H1 (cell line): ENCODE measurements at regions not wholly inside any gene's neighbourhood (a gene's known extent, or its start where the extent isn't known, plus 50 kb on each side); places are given as distances from the start of the nearest gene placed in this dataset.

ENCODE experiments used
- CTCF ChIA-PET: fragments of 300-600 bp; sonication (Branson Sonifier 250); formaldehyde crosslinking; loops from one replicate; lab custom pipeline; 2021; ENCODE audit not compliant: partially characterized antibody; lab: Charles Lee
- POLR2A ChIA-PET: fragments of 300-600 bp; sonication (Branson Sonifier 250); formaldehyde crosslinking; loops from one replicate; lab custom pipeline; 2021; ENCODE audit warnings: inconsistent platforms; ENCODE audit not compliant: partially characterized antibody; lab: Charles Lee
- DNase-seq, 2 experiments: peaks; one replicate each; pipeline versions ENCODE4 v3.0.0 to v3.0.0-alpha.2; 2010 to 2022; ENCODE audit warnings: low spot score in 2 of 2, low read depth in 1 of 2, mixed read lengths in 1 of 2
- FAIRE-seq: peaks from 2 replicates; lab custom pipeline; 2011; peaks lifted over from hg19 to GRCh38; lab: Jason Lieb, UNC
- H2AFZ ChIP-seq: 2 replicates; pipeline ENCODE4 v1.8.1; 2012; ENCODE audit warnings: low read length, inconsistent platforms
- H2AK5ac ChIP-seq: 2 replicates; pipeline ENCODE4 v1.6.1; 2013; ENCODE audit warnings: low read depth, low read length
- H2BK120ac ChIP-seq: replicated peaks from 2 replicates; pipeline ENCODE3; 2013; ENCODE audit warnings: low read depth, low read length, inconsistent platforms
- H2BK12ac ChIP-seq: 2 replicates; pipeline ENCODE4 v1.6.1; 2013; ENCODE audit warnings: low read depth, low read length
- H2BK15ac ChIP-seq: 2 replicates; pipeline ENCODE4 v1.6.1; 2013; ENCODE audit warnings: low read length
- H2BK20ac ChIP-seq: 2 replicates; pipeline ENCODE4 v1.6.1; 2013; ENCODE audit warnings: low read length
- H2BK5ac ChIP-seq: 2 replicates; pipeline ENCODE4 v1.6.1; 2013; ENCODE audit warnings: low read depth, low read length
- H3K14ac ChIP-seq: 2 replicates; pipeline ENCODE4 v1.6.1; 2013; ENCODE audit warnings: inconsistent platforms; ENCODE audit not compliant: insufficient read length
- H3K18ac ChIP-seq: 2 replicates; pipeline ENCODE4 v1.6.1; 2013; ENCODE audit warnings: low read length; ENCODE audit errors: extremely low read depth
- H3K23ac ChIP-seq: 2 replicates; pipeline ENCODE4 v1.6.1; 2013; ENCODE audit warnings: inconsistent platforms; ENCODE audit not compliant: insufficient read length
- H3K23me2 ChIP-seq: 2 replicates; pipeline ENCODE4 v1.6.1; 2013; ENCODE audit warnings: low read depth, low read length
- H3K27ac ChIP-seq: 2 replicates; pipeline ENCODE4 v1.6.1; 2011; ENCODE audit warnings: low read depth, low read length, inconsistent platforms
- H3K27me3 ChIP-seq, 4 experiments: replicated peaks in 1 of 4; 1 replicate in 1 of 4; 2 replicates in 3 of 4; pipeline versions ENCODE4 v1.6.1 to v1.8.1; 2011 to 2013; ENCODE audit warnings: low read length in 3 of 4, mild to moderate bottlenecking in 3 of 4, inconsistent platforms in 2 of 4, mixed read lengths in 2 of 4, moderate library complexity in 1 of 4; ENCODE audit not compliant: control insufficient read depth in 3 of 4, insufficient read depth in 3 of 4; ENCODE audit errors: extremely low read depth in 1 of 4
- H3K36me3 ChIP-seq, 4 experiments: 2 replicates each; pipeline versions ENCODE4 v1.6.1 to v1.8.1; 2011 to 2013; ENCODE audit warnings: mild to moderate bottlenecking in 4 of 4, low read length in 3 of 4, moderate library complexity in 2 of 4, control low read depth in 1 of 4, inconsistent platforms in 1 of 4; ENCODE audit not compliant: insufficient read depth in 4 of 4, control insufficient read depth in 2 of 4
- H3K4ac ChIP-seq: replicated peaks from 2 replicates; pipeline ENCODE3; 2013; ENCODE audit warnings: low read length, low read depth, mixed read lengths, inconsistent platforms; ENCODE audit not compliant: insufficient read length
- H3K4me1 ChIP-seq, 4 experiments: replicated peaks in 1 of 4; 1 replicate in 1 of 4; 2 replicates in 3 of 4; pipeline versions ENCODE4 v1.6.1 to v1.8.1; 2011 to 2013; ENCODE audit warnings: low read length in 3 of 4, inconsistent platforms in 2 of 4, mixed read lengths in 1 of 4; ENCODE audit not compliant: insufficient read depth in 4 of 4, control insufficient read depth in 3 of 4
- H3K4me2 ChIP-seq, 2 experiments: 2 replicates each; pipeline versions ENCODE4 v1.6.1 to v1.8.1; 2011 to 2013; ENCODE audit warnings: low read depth in 2 of 2, low read length in 2 of 2, control low read depth in 1 of 2, inconsistent platforms in 1 of 2, mild to moderate bottlenecking in 1 of 2; ENCODE audit not compliant: insufficient read depth in 1 of 2
- H3K4me3 ChIP-seq, 4 experiments: fragments of 200-600, 300-600 bp in 1 of 4; sonication (generic), shearing (Covaris generic), sonication (Bioruptor Twin) in 1 of 4; 2 replicates each; pipeline versions ENCODE4 v1.5.1 to v1.8.1; 2011 to 2016; ENCODE audit warnings: low read length in 4 of 4, low read depth in 3 of 4, control low read depth in 2 of 4, inconsistent platforms in 2 of 4, mild to moderate bottlenecking in 2 of 4, mixed read lengths in 1 of 4, moderate library complexity in 1 of 4; ENCODE audit not compliant: insufficient read depth in 2 of 4; ENCODE audit errors: extremely low read depth in 1 of 4
- H3K56ac ChIP-seq: replicated peaks from 2 replicates; pipeline ENCODE3; 2013; ENCODE audit warnings: low read depth, mild to moderate bottlenecking, mixed read lengths, low read length, inconsistent platforms; ENCODE audit not compliant: insufficient read length
- H3K79me1 ChIP-seq: 2 replicates; pipeline ENCODE4 v1.6.1; 2013; ENCODE audit warnings: low read depth, low read length, control low read depth
- H3K79me2 ChIP-seq, 2 experiments: 2 replicates each; pipeline versions ENCODE4 v1.6.1 to v1.8.1; 2012 to 2013; ENCODE audit warnings: low read length in 2 of 2, mild to moderate bottlenecking in 2 of 2, inconsistent platforms in 1 of 2; ENCODE audit not compliant: insufficient read depth in 2 of 2, control insufficient read depth in 1 of 2
- H3K9ac ChIP-seq, 4 experiments: replicated peaks in 1 of 4; 1 replicate in 1 of 4; 2 replicates in 3 of 4; pipeline versions ENCODE4 v1.6.1 to v1.8.1; 2011 to 2013; ENCODE audit warnings: low read depth in 3 of 4, low read length in 3 of 4, control low read depth in 2 of 4, mild to moderate bottlenecking in 2 of 4, moderate library complexity in 2 of 4, inconsistent platforms in 1 of 4; ENCODE audit errors: extremely low read depth in 1 of 4
- H3K9me3 ChIP-seq, 2 experiments: 2 replicates each; pipeline versions ENCODE4 v1.6.1 to v1.8.1; 2012 to 2013; ENCODE audit warnings: mild to moderate bottlenecking in 2 of 2, moderate library complexity in 2 of 2, control low read depth in 1 of 2, inconsistent platforms in 1 of 2, low read depth in 1 of 2, low read length in 1 of 2, mixed read lengths in 1 of 2; ENCODE audit not compliant: insufficient read depth in 2 of 2
- H4K20me1 ChIP-seq, 2 experiments: replicated peaks in 1 of 2; 2 replicates each; pipeline versions ENCODE3 to v1.8.1; 2011 to 2013; ENCODE audit warnings: inconsistent platforms in 2 of 2, low read length in 2 of 2, mild to moderate bottlenecking in 1 of 2; ENCODE audit not compliant: insufficient read depth in 2 of 2, control insufficient read depth in 1 of 2
- H4K5ac ChIP-seq: 2 replicates; pipeline ENCODE4 v1.6.1; 2013; ENCODE audit warnings: low read length, low read depth, mixed read lengths, inconsistent platforms; ENCODE audit not compliant: insufficient read length
- H4K8ac ChIP-seq: 2 replicates; pipeline ENCODE4 v1.8.0; 2013; ENCODE audit warnings: mild to moderate bottlenecking, moderate library complexity, low read length, inconsistent platforms; ENCODE audit not compliant: insufficient read depth; ENCODE audit errors: extremely low read depth
- H4K91ac ChIP-seq: replicated peaks from 2 replicates; pipeline ENCODE3; 2013; ENCODE audit warnings: low read length, mixed read lengths, inconsistent platforms; ENCODE audit not compliant: insufficient read length
- KDM1A ChIP-seq: fragments of 200-600, 300-600 bp; sonication (generic); IDR thresholded peaks from 2 replicates; pipeline ENCODE4 v1.7.1; 2016; ENCODE audit warnings: mild to moderate bottlenecking, low read length, borderline replicate concordance
- WGBS, 2 experiments: shearing (Covaris generic) in 1 of 2; methylation state at CpG; one replicate each; pipeline versions ENCODE4 v1.1.6 to v1.1.7; 2013 to 2015; ENCODE audit warnings: low lambda C conversion rate in 2 of 2, mixed read lengths in 2 of 2, inconsistent platforms in 1 of 2, low coverage in 1 of 2, missing lambda C conversion rate in 1 of 2; ENCODE audit not compliant: insufficient replicate concordance in 2 of 2, insufficient coverage in 1 of 2, insufficient read length in 1 of 2; ENCODE audit errors: extremely low coverage in 1 of 2, missing lambda C conversion rate in 1 of 2; 5-methylcytosine and 5-hydroxymethylcytosine counted together

GRCh38 chr6:146878168-146878951, 279.6 kb downstream of the ADGB start:
- Histone ChIP-seq H3K27me3 (no peaks in the 10 kb centered on the region), H3K27ac (no peak overlapping the region), H3K79me1 (no peaks in the 10 kb centered on the region), H4K8ac (no peak overlapping the region), H3K9ac (no peak overlapping the region), H3K36me3 (no peaks in the 10 kb centered on the region), H3K9me3 (no peaks in the 10 kb centered on the region), H3K4me1 (no peaks in the 10 kb centered on the region; a peak in 1 of 7 replicates), H3K14ac (no peak overlapping the region), H4K20me1 (no peaks in the 10 kb centered on the region), H2BK120ac (no peak overlapping the region), H2BK12ac (no peak overlapping the region), H4K5ac (no peak overlapping the region), H2AK5ac (no peak overlapping the region), H3K18ac (no peak overlapping the region), H3K56ac (no peak overlapping the region), H3K4ac (no peak overlapping the region), H2BK20ac (no peak overlapping the region), H3K23me2 (no peaks in the 10 kb centered on the region), H2BK15ac (no peak overlapping the region), H3K4me3 (no peak overlapping the region), H3K79me2 (no peaks in the 10 kb centered on the region), H4K91ac (no peak overlapping the region), H2BK5ac (no peak overlapping the region), H3K23ac (no peak overlapping the region), H2AFZ (no peak overlapping the region), H3K4me2 (no peak overlapping the region)
- TF ChIP-seq KDM1A = no peak
- CTCF ChIA-PET = interaction anchor here (0.7 to 1.4 kb wide), 2 partner anchors 10 to 13 kb away, joined by 3 to 5 read pairs; no protein-coding TSS in a partner anchor
- POLR2A ChIA-PET = no interaction called here
- DNase-seq (no peak), FAIRE-seq (no peak)
- 83% methylated on average over 1 of the region's 1 CpG; no CpG with 5 or more reads in 1 of the 2 experiments for WGBS, 2 experiments
